ENCODE measurements at regions not wholly inside any gene's neighbourhood (a gene's known extent, or its start where the extent isn't known, plus 50 kb on each side); places are given as distances from the start of the nearest gene placed in this dataset.

- TF ChIP-seq CTCF (IDR thresholded peaks at IDR 0.05), result no peak
- no peak for TF ChIP-seq POLR2A (IDR thresholded peaks at IDR 0.05)
Measured at GRCh38 chr19:28504727-28505126, 708.2 kb downstream of the UQCRFS1 start.
